HG02884 (cell line): ENCODE measurements at regions not wholly inside any gene's neighbourhood (a gene's known extent, or its start where the extent isn't known, plus 50 kb on each side); places are given as distances from the start of the nearest gene placed in this dataset.

Experiments used
- ATAC-seq: cut with Tn5 transposase; IDR thresholded peaks from one replicate; pipeline ENCODE4 v1.9.1; 2021; ENCODE audit warnings: mild to moderate bottlenecking, moderate library complexity; ENCODE audit not compliant: unreplicated experiment

GRCh38 chr2:17085546-17086202, 420.0 kb upstream of the CYRIA start:
- ATAC-seq, result no peak

DNA sequence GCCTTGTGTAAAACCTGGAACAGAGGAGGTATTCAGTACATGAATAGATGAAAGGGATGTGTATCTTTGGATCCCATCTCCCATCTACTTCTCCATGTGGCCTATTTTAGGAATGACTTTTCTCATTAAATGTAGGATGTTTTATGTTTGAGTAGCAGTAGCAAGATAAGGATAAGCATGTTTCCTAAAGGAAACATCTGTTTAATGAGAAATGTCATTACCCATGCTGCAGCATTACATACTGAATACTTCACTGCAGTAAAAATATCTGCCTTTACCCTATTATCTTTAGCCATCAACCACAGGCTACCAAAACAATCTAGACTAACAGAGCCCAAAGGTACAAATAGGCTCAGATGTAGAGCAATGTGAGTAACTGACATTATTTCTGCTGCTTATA, 419.2 kb upstream of the CYRIA start:
- no peak for ATAC-seq

DNA sequence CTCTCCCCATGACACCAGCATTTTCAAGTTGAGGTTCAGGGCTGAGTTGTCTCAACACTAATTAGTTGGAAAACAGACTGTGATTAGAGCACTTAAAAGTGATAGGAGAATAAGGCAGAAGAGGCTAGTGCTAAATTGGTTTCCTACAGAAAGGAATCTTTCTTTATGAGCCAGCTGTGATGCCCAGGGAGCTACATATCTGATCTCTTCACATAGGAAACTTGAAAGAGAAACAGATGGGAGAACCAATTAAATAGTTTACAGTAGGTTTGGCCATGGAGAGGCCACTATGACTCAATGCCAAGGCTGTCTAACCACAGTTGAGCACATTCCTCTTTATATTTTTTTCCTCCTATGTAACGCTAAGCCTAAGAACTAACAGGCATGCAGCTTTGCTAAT, 418.3 kb upstream of the CYRIA start:
- ATAC-seq, result no peak

GRCh38 chr2:17079262-17079661, 413.6 kb upstream of the CYRIA start:
- ATAC-seq, result no peak

- no peak for ATAC-seq
Observed at GRCh38 chr2:17076533-17076932, 410.9 kb upstream of the CYRIA start.

- ATAC-seq, result no peak
Observed at GRCh38 chr2:17070711-17071110, 405.1 kb upstream of the CYRIA start.

DNA sequence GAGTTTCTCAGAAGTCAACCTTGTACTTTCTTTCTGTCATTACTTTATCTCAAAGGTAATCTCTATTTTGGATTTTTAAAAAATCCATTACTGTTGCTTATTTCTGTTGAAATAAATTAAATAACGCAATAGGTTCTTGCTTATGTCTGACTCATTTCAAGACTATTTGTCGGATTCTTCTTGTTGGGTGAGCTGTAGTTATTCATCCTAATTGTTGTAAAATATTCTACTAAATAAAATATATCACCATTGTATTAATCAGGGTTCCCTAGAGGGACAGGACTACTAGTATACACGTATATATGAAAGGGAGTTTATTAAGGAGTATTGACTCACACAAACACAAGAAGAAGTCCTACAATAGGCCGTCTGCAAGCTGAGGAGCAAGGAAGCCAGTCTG, 403.9 kb upstream of the CYRIA start:
- no peak for ATAC-seq

GRCh38 chr2:17068021-17068420, 402.4 kb upstream of the CYRIA start:
- ATAC-seq, result no peak

GRCh38 chr2:17065536-17065935, 399.9 kb upstream of the CYRIA start:
- no peak for ATAC-seq

DNA sequence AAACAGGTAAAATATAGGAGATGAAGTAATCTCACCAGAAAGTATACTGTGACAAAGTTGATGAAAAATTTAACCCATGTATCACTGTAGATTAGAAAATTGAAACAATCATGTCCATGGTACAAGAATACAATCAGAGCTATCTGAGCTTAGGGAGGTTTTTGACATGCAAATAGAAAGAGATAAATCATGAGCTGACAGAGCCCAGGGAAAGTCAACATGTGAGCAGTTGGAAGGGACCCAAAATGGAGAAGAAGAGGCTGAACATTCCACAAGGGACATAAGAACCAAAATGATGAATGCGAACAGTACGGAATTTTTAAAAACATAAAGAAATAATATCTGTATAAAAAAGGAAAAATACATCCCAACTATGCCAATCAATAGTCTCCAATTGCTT, 395.4 kb upstream of the CYRIA start:
- no peak for ATAC-seq

GRCh38 chr2:17059458-17059857, 393.8 kb upstream of the CYRIA start:
- no peak for ATAC-seq

DNA sequence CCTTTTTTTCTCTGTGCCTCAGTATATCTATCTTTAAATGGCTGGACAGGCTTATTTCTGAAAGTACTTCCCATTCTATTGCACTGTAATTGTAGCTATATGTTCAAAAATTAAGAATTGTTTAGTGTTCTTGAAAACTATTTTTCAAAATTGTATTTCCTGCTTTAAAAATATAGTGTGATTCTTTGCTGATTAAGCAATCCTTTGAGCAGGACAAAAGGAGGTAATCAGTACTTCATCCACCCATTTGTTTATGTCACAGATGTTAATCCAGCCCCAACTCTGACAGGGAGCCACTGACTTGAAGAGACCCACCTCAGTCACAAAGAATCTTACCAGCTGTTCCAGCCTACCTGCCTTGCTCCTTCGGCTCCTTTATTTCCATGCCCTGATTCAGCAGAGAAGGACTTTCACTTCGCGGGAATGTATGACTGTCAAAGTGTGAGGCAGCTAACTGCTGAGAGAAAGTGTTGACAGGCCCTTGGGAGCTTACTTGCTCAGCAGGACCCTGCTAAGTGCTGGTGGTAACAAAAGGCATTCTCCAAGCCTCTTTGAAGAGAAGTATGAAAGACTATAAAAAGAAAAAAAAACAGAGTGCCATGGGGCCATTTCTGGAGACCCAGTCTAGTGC, 393.3 kb upstream of the CYRIA start:
- no peak for ATAC-seq

DNA sequence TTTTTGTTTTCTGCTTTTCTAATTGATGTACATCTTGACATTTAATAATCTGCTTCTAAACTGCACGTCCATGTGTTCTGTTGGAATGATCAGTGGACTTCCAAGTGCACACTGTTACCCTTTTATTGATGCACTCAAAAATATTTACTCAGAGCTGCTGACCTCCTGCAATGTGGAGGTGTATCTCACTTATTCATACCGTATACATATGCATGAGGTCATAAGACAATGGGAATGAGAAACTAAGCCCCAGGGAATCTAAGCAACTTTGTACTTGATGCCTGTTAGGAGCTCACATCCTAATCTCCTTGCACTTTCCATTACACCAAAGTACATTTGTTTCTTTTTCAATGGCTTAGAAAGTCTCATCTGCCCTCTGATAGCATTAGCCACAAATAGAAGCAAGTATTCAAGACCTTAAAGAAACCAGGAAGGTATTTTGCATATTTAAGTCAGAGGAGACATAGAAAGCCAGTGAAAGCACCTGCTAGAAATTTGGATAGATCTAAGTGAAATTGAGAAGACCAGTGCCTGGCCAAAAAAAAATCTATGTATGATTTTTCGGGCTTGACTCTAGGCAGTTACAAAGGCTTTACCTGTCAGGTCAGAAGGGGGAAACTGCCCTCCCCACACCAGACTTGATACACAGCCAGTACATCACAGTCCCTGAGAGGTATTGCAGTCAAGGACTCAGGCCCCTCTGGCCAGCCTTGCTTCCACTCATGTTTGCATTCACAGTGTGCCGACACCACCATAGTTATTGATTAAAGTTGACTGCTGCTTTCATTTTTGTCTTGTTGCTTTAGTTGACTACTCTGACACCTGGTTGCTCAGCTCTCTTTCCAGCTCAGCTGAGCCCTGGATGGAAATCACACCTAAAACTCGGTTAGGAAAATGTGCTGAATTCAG, 391.7 kb upstream of the CYRIA start:
- no peak for ATAC-seq

GRCh38 chr2:17056236-17056635, 390.6 kb upstream of the CYRIA start:
- ATAC-seq, result no peak

DNA sequence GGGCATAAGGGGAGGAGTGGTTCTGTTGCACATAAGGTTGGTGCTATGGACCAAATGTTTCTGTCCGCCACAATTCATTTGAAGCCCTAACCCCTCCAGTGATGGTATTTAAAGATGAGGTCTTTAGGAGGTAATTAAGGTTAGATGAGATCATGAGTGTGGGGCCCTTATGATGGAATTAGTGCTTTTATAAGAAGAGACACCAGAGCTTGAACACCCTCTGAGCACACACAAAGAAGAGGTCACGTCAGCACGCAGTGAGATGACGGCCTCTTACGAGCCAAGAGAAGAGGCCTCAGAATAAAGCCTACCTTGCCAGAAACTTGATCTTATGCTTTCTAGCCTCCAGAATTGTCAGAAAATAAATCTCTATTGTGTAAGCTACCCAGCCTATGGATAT, 386.4 kb upstream of the CYRIA start:
- no peak for ATAC-seq

DNA sequence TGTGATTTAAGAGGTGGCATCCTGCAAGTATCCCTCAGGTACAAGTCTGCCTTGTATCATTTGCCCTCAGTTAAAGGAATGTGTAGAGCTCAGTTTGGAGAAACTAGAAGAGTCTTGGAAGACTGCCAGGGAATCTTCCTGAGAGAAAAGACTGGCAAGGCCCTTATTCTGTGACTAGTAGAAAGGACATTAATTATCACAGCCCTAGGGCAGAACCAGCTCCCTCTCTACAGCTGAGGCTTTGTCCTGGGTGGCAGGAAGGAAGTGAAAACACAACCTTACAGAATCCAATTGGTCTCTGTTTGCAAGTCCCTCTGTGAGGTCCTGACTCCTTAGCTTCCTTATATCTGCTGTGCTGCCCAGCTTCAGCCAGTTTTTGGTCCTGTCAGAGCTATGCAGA, 385.9 kb upstream of the CYRIA start:
- ATAC-seq, result no peak

- ATAC-seq, result peak; percentile 50
Observed at GRCh38 chr2:17043173-17043572, 377.5 kb upstream of the CYRIA start.

DNA sequence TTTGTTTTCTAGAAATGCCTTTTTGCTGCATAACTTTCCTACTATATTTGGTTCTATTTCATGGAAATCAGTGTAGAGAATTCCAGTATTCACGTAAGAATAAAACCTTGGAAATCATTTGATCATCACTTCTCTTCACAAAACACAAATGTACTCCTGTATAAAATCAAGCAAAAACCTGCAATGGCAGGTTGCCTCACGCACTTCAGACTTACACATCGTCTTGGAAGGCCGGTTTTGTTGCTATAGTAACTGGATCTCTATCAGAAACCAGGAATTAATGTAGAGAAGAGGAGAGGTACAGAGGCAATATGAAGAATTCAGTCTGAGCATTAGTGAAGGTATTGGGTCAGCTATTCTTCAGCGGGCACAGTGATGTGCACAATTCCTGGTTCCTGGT, 370.7 kb upstream of the CYRIA start:
- ATAC-seq, result no peak

DNA sequence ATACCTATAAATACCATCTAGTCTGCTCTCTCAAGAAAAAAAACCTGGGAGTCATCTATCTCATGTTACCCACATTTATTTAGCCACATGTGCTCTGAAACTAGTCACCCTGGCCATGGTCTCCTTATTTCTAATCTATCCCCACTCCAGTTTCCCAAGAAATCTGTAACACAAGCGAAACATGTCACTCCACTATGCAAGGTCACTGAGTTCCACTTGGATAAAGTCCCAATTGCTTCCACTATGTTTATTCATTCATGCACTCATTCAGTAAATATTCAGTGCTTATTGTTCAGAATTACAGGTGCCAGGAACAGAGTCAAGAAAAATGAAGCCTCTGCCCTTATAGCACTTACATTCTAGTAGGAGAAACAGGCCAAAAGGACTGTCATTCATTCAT, 369.4 kb upstream of the CYRIA start:
- no peak for ATAC-seq

- no peak for ATAC-seq
Observed at GRCh38 chr2:17030047-17030446, 364.4 kb upstream of the CYRIA start.

DNA sequence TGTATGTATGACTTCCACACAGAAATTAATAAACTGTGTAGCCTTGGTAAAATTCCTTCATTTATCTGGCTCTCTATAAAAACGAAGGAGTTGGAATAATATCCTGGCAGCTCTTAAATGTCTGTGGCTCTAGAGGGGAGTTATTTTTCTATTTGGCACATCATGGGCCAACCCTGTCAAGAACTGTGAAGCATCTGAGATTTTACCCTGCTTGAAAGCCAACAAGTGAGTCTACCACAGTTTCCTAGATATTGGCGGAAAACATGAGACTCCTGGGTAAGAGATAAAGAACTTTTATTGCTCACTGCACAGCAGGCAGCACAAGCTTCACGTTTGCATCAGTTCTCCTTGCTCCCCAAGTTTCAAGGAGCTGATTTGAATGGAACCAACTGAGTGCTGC, 346.7 kb upstream of the CYRIA start:
- ATAC-seq, result no peak

GRCh38 chr2:17010104-17010503, 344.5 kb upstream of the CYRIA start:
- no peak for ATAC-seq
